Naive B cell (primary cell): ENCODE measurements at regions not wholly inside any gene's neighbourhood (a gene's known extent, or its start where the extent isn't known, plus 50 kb on each side); places are given as distances from the start of the nearest gene placed in this dataset.
"Not testable (repeated sequence)": the region's sequence is repeated elsewhere in the genome, so short reads cannot be mapped to it uniquely, and the experiment has no call there.

Source experiments
- ATAC-seq, 2 donors: fragments of 150-1000 bp; cut with Tn5 transposase; 2 replicates each; pipeline ENCODE4 v1.10.0; 2021; ENCODE audit warnings: low read depth in 2 of 2, mild to moderate bottlenecking in 2 of 2, moderate library complexity in 2 of 2
- DNase-seq: peaks from one replicate; pipeline ENCODE4 v3.0.0; 2022
- H3K27ac Mint-ChIP-seq, 6 donors: one replicate each; pipeline ENCODE4 v1.8.0; 2020 to 2022; ENCODE audit warnings: mild to moderate bottlenecking in 6 of 6, mixed read lengths in 6 of 6, moderate library complexity in 5 of 6, inconsistent platforms in 2 of 6
- H3K27me3 Mint-ChIP-seq, 3 donors: one replicate each; pipeline ENCODE4 v1.8.0; 2021 to 2022; ENCODE audit warnings: mixed read lengths in 3 of 3, mild to moderate bottlenecking in 1 of 3
- H3K36me3 Mint-ChIP-seq, 2 donors: one replicate each; pipeline ENCODE4 v1.8.0; 2020 to 2022; ENCODE audit warnings: mixed read lengths in 2 of 2, inconsistent platforms in 1 of 2, mild to moderate bottlenecking in 1 of 2
- H3K4me1 Mint-ChIP-seq, 3 donors: one replicate each; pipeline ENCODE4 v1.8.0; 2020 to 2022; ENCODE audit warnings: mixed read lengths in 3 of 3, inconsistent platforms in 1 of 3, mild to moderate bottlenecking in 1 of 3, moderate library complexity in 1 of 3
- H3K4me3 Mint-ChIP-seq, 8 donors: one replicate each; pipeline ENCODE4 v1.8.0; 2020 to 2022; ENCODE audit warnings: mild to moderate bottlenecking in 8 of 8, mixed read lengths in 8 of 8, moderate library complexity in 8 of 8, inconsistent platforms in 2 of 8
- H3K9me3 Mint-ChIP-seq, 7 donors: one replicate each; pipeline ENCODE4 v1.8.0; 2020 to 2022; ENCODE audit warnings: mixed read lengths in 7 of 7, mild to moderate bottlenecking in 5 of 7, inconsistent platforms in 2 of 7, moderate library complexity in 1 of 7

- DNase-seq (no peak), ATAC-seq (no peak)
- Mint-ChIP-seq H3K9me3 (no peaks in the 10 kb centered on the region), H3K36me3 (no peaks in the 10 kb centered on the region), H3K27me3 (peaks cover 11 to 32% (median 20%) of the 10 kb centered on the region in 3 donors), H3K4me3 (no peak overlapping the region), H3K4me1 (no peaks in the 10 kb centered on the region), H3K27ac (no peak overlapping the region)
Observed at GRCh38 chr12:13435235-13435933, 238.9 kb downstream of the EMP1 start.

GRCh38 chr12:13433768-13434167, 237.2 kb downstream of the EMP1 start:
- Mint-ChIP-seq H3K4me1 (no peaks in the 10 kb centered on the region), H3K9me3 (peaks cover 0 to 4% (median 0%) of the 10 kb centered on the region in 7 donors), H3K27me3 (peaks cover 3 to 32% (median 20%) of the 10 kb centered on the region in 3 donors), H3K27ac (no peak overlapping the region), H3K4me3 (no peak overlapping the region), H3K36me3 (no peaks in the 10 kb centered on the region)
- DNase-seq (no peak), ATAC-seq (no peak)

GRCh38 chr12:13431041-13431440, 234.5 kb downstream of the EMP1 start:
- Mint-ChIP-seq H3K36me3 (peaks cover 0 to 8% of the 10 kb centered on the region in 2 donors), H3K9me3 (peaks cover 2 to 10% (median 7%) of the 10 kb centered on the region in 7 donors), H3K27me3 (peaks cover 5 to 23% (median 7%) of the 10 kb centered on the region in 3 donors), H3K4me3 (no peak overlapping the region), H3K27ac (no peak overlapping the region), H3K4me1 (no peaks in the 10 kb centered on the region)
- ATAC-seq: no peak
- no peak for DNase-seq

GRCh38 chr12:13428538-13429265, 232.2 kb downstream of the EMP1 start:
- Mint-ChIP-seq H3K36me3 (peaks cover 0 to 8% of the 10 kb centered on the region in 2 donors), H3K27me3 (peaks cover 0 to 22% (median 7%) of the 10 kb centered on the region in 3 donors), H3K27ac (peak overlapping the region in 1 of 6 donors; percentile 85), H3K4me3 (no peak overlapping the region), H3K9me3 (peaks cover 2 to 10% (median 7%) of the 10 kb centered on the region in 7 donors), H3K4me1 (no peaks in the 10 kb centered on the region)
- DNase-seq: no peak
- no peak for ATAC-seq

- Mint-ChIP-seq H3K4me1 (no peaks in the 10 kb centered on the region), H3K27me3 (peaks cover 9 to 18% (median 10%) of the 10 kb centered on the region in 3 donors), H3K9me3 (peaks cover 2 to 10% (median 7%) of the 10 kb centered on the region in 7 donors), H3K4me3 (no peak overlapping the region), H3K36me3 (peaks cover 0 to 8% of the 10 kb centered on the region in 2 donors), H3K27ac (no peak overlapping the region)
- ATAC-seq: no peak
- DNase-seq: no peak
Observed at GRCh38 chr12:13425766-13426165, 229.2 kb downstream of the EMP1 start.

GRCh38 chr12:13422291-13422690, 225.8 kb downstream of the EMP1 start:
- H3K36me3 Mint-ChIP-seq: peaks cover 0 to under 1% of the 10 kb centered on the region in 2 donors
- no peak overlapping the region for H3K27ac Mint-ChIP-seq
- no peak overlapping the region for H3K4me3 Mint-ChIP-seq
- ATAC-seq: no peak
- peaks cover 0 to under 1% (median 0%) of the 10 kb centered on the region in 7 donors for H3K9me3 Mint-ChIP-seq
- H3K4me1 Mint-ChIP-seq: no peaks in the 10 kb centered on the region
- H3K27me3 Mint-ChIP-seq: peaks cover 6 to 18% (median 11%) of the 10 kb centered on the region in 3 donors
- no peak for DNase-seq

GRCh38 chr12:13417516-13417915, 221.0 kb downstream of the EMP1 start:
- Mint-ChIP-seq H3K27me3 (peaks cover 0 to 13% (median 9%) of the 10 kb centered on the region in 3 donors), H3K9me3 (peaks cover 0 to 7% (median 2%) of the 10 kb centered on the region in 7 donors), H3K4me1 (no peaks in the 10 kb centered on the region), H3K4me3 (no peak overlapping the region), H3K36me3 (no peaks in the 10 kb centered on the region), H3K27ac (no peak overlapping the region)
- no peak for ATAC-seq
- DNase-seq: no peak

GRCh38 chr12:13411287-13411686, 214.8 kb downstream of the EMP1 start:
- Mint-ChIP-seq H3K27me3 (peaks cover 0 to 14% (median 9%) of the 10 kb centered on the region in 3 donors), H3K4me1 (no peaks in the 10 kb centered on the region), H3K4me3 (no peak overlapping the region), H3K9me3 (peaks cover 8 to 33% (median 21%) of the 10 kb centered on the region in 7 donors), H3K27ac (no peak overlapping the region), H3K36me3 (peaks cover 10 to 18% of the 10 kb centered on the region in 2 donors)
- no peak for ATAC-seq
- no peak for DNase-seq

GRCh38 chr12:13405961-13406703, 209.6 kb downstream of the EMP1 start:
- peaks cover 8 to 16% (median 13%) of the 10 kb centered on the region in 7 donors for H3K9me3 Mint-ChIP-seq
- no peak for DNase-seq
- H3K4me3 Mint-ChIP-seq: no peak overlapping the region
- H3K4me1 Mint-ChIP-seq: no peaks in the 10 kb centered on the region
- peaks cover 27 to 28% (median 27%) of the 10 kb centered on the region in 3 donors for H3K27me3 Mint-ChIP-seq
- H3K27ac Mint-ChIP-seq: peak overlapping the region in 1 of 6 donors; percentile 39
- peaks cover 8 to 13% of the 10 kb centered on the region in 2 donors for H3K36me3 Mint-ChIP-seq
- ATAC-seq: no peak

GRCh38 chr12:13404631-13405473, 208.3 kb downstream of the EMP1 start:
- Mint-ChIP-seq H3K36me3 (peaks cover 0 to 4% of the 10 kb centered on the region in 2 donors), H3K4me3 (no peak overlapping the region), H3K4me1 (no peaks in the 10 kb centered on the region), H3K27me3 (peaks cover 27 to 32% (median 30%) of the 10 kb centered on the region in 3 donors), H3K9me3 (peaks cover 0 to 7% (median 6%) of the 10 kb centered on the region in 7 donors), H3K27ac (no peak overlapping the region)
- DNase-seq (no peak), ATAC-seq (no peak)

GRCh38 chr12:13404111-13404628, 207.6 kb downstream of the EMP1 start:
- H3K27me3 Mint-ChIP-seq: peaks cover 27 to 32% (median 30%) of the 10 kb centered on the region in 3 donors
- no peaks in the 10 kb centered on the region for H3K4me1 Mint-ChIP-seq
- no peak for ATAC-seq
- H3K4me3 Mint-ChIP-seq: no peak overlapping the region
- peaks cover 0 to 7% (median 4%) of the 10 kb centered on the region in 7 donors for H3K9me3 Mint-ChIP-seq
- no peak overlapping the region for H3K27ac Mint-ChIP-seq
- H3K36me3 Mint-ChIP-seq: peaks cover 0 to 4% of the 10 kb centered on the region in 2 donors
- no peak for DNase-seq

- H3K9me3 Mint-ChIP-seq, DNase-seq, H3K27ac Mint-ChIP-seq, H3K4me3 Mint-ChIP-seq, H3K36me3 Mint-ChIP-seq, H3K4me1 Mint-ChIP-seq, ATAC-seq, H3K27me3 Mint-ChIP-seq: not testable (repeated sequence)
Observed at GRCh38 chr12:13391375-13391774, 194.8 kb downstream of the EMP1 start.
